ENCODE measurements at regions not wholly inside any gene's neighbourhood (a gene's known extent, or its start where the extent isn't known, plus 50 kb on each side); places are given as distances from the start of the nearest gene placed in this dataset.
"Not testable (repeated sequence)": the region's sequence is repeated elsewhere in the genome, so short reads cannot be mapped to it uniquely, and the experiment has no call there.

- DNase-seq = no peak
Observed at GRCh38 chr13:48810013-48810412, 156.3 kb downstream of the CYSLTR2 start.

- DNase-seq = no peak
Observed at GRCh38 chr13:48813518-48813917, 159.8 kb downstream of the CYSLTR2 start.

DNA sequence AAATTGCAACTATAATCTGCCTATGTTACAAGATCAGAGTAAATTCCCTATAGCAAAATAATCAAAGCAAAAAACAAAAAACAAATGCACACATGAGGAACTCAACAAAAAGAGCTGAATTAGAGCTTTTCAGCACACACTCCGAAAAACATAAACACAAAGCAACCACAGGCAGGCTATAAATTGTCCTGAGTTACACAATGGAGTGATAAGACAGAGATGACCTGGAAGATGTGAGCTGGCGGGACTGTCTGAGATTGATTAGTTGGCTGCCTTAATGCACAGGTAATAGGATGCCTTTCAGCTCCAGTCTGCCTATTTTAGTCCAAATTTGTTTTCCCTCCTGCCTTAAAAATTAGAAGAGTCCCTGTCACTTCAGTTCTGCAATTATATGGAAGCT, 159.0 kb upstream of the FNDC3A start:
- no peak for DNase-seq

- no peak for DNase-seq
Observed at GRCh38 chr13:48817166-48817802, 158.4 kb upstream of the FNDC3A start.

- DNase-seq = no peak
Observed at GRCh38 chr13:48818495-48819356, 157.0 kb upstream of the FNDC3A start.

DNA sequence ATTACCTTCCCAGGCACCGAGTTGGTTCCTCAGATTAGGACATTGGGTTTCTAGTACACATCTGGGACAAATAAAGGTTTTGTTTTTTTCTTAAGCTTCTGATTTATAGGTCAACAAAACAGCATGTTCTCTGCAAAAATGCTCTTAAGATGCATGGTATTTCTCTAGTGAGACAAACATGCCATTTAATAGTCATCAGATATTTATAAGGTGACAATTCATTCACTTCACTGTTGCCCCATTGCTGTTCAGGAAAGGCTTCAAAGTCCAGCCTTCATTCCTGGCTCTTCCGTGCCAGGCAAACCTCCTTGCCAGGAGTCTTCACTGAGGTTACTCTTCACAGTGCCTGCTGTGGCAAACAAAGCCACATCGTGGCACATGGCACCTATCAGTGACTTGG, 156.3 kb upstream of the FNDC3A start:
- no peak for DNase-seq

GRCh38 chr13:48819899-48820298, 155.8 kb upstream of the FNDC3A start:
- no peak for DNase-seq

DNA sequence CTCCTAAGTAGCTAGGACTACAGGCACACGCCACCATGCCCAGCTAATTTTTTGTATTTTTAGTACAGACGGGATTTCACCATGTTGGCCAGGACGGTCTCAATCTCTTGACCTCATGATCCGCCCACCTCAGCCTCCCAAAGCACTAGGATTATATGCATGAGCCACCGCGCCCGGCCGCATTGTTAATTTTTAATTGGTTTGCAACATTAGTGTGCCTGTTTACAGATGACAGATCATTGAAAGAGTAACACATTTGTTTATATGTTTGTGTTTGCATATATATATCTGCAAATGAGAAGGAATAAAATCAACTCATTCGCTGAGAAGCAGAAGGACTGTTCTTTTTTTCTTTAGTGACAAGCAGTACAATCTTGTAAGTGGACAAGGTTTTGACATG, 152.2 kb upstream of the FNDC3A start:
- DNase-seq = not testable (repeated sequence)

- DNase-seq = no peak
Observed at GRCh38 chr13:48826039-48826438, 149.7 kb upstream of the FNDC3A start.

DNA sequence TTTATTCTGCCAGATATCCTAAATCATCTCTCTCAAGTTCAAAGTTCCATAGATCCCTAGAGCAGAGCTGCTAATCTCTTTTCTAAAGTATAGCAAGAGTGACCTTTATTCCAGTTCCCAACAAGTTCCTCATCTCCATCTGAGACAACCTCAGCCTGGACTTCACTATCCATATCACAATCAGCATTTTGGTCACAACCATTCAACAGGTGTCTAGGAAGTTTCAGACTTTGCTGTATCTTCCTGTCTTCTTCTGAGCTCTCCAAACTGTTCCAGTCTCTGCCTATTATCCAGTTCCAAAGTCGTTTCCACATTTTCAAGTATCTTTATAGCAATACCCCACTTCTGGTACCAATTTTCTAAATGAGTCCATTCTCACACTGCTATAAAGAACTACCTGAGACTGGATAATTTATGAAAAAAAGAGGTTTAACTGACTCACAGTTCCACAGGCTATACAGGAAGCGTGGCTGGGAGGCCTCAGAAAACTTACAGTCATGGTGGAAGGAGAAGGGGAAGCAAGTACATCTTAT, 148.7 kb upstream of the FNDC3A start:
- DNase-seq = not testable (repeated sequence)

- no peak for DNase-seq
Observed at GRCh38 chr13:48827709-48828108, 148.0 kb upstream of the FNDC3A start.

- DNase-seq = no peak
Observed at GRCh38 chr13:48828962-48829411, 146.7 kb upstream of the FNDC3A start.

- no peak for DNase-seq
Observed at GRCh38 chr13:48829536-48829935, 146.2 kb upstream of the FNDC3A start.

- DNase-seq = no peak
Observed at GRCh38 chr13:48831248-48831647, 144.5 kb upstream of the FNDC3A start.

DNA sequence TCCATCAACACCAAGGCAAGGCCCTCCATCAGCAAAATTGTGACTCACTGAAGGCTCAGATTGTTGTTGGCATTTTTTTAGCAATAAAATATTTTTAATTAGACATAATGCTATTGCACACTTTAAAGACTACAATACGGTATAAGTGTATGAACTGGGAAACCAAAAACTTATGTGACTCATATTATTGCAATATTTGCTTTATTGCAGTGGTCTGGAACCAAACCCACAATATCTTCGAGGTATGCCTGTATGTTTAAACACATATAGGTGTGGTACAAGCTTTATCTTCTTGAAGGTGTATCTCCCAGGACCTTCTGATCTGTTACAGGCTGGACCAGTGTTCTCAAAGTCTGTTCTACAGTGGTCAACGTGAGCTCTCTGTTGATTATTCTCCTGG, 142.3 kb upstream of the FNDC3A start:
- DNase-seq = no peak

- not testable (repeated sequence) for DNase-seq
Observed at GRCh38 chr13:48835326-48835725, 140.4 kb upstream of the FNDC3A start.

DNA sequence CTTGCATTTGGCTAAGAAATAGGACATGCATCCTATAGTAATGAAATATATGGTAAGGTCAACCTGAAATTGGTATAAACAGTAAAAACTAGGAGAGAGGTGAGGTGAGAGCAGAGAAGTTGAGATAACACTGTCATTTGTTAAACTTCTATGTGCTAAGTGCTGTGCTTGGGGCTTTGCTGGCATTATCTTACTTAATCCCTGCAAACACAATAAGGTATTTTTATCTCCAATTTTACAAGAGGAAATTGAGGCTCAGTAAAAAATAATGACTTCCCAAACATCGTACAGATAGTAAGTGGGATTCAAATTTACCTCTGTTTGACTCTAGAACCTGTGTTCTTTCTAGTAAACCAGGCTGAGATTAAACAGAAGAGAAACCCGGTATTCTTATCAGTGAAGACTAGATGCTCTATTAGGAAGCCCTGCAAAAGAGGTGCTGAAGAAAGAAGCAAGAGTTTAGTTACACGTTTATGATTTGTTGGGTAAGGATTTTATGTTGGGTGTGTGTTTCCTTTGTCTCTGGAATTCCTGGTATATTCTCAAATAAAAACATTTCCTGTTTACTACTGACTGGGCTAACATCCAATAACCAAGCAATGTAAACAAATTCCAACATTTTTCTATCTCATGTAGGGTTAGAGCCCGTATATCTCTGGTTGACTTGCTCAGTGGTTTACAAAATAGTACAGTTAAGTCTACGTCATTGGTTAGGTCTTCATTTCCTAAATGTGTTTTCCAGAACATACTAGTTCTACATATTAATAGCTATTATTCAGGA, 137.3 kb upstream of the FNDC3A start:
- DNase-seq = no peak

DNA sequence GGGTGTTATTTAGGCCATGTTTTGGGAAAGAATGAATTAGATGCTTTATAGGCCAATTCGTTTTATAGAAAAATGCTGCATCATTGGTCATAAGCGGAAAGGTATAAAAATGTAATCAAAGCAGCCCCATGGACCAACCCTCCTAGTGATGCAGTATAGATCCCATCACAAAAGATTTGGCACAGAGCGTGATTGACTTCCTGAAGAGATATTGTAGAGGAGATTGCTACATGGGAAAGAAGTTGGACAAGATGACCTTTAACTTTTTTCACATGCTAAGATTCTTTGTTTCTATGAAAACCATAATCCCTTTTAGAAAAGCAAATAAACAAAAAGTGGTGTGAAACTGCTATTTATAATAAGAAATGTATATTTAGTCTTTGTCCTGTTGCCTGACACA, 136.5 kb upstream of the FNDC3A start:
- no peak for DNase-seq

- no peak for DNase-seq
Observed at GRCh38 chr13:48840366-48840765, 135.3 kb upstream of the FNDC3A start.

GRCh38 chr13:48842316-48842715, 133.4 kb upstream of the FNDC3A start:
- DNase-seq = no peak

DNA sequence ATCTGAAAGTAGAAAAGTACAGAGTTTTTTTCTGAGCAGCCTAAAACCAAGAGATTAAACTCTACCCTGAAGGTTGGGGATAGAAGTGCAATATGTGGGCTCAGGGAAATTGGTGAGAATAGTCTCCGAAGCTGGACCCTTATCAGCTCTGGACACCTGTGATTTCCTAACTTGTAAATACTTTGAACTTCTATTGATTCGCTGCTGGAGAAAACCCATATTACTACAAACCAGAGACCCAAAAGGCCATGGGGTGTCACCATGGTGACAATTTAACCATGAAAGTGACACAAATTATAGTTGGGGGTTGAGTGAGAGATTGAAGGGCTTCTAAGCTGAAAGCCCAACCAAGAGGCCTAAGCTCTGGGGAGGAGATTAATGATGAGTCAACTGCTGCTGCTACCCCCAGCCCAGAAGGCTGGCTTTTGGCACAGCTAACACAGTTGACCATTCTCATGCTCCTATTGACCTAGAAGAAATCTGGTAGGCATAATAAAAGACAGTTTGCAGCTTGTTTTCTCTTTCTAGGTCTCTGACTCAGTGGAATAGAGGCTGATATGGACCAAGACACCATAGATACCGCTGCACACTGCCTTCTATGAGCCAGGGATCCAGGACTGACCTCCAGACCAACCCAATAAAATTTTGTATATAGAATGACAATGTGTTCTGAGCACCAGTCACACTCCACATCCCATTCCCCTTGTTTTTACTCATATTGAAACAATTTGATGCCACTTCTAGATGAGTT, 131.9 kb upstream of the FNDC3A start:
- no peak for DNase-seq

- no peak for DNase-seq
Observed at GRCh38 chr13:48844676-48845075, 131.0 kb upstream of the FNDC3A start.

DNA sequence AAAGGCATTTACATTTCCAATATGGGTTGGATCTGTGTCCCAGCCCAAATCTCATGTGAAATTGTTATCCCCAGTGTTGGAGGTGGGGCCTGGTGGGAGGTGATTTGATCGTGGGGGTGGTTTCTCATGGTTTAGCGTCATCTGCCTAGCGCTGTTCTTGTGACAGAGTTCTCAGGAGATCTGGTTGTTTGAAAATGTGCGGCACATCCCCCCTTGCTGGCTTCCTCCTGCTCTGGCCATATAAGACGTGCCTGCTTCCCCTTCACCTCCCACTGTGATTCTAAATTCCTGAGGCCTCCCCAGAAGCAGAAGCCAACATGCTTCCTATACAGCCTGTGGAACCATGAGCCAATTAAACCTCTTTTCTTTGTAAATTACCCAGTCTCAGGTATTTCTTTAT, 126.2 kb upstream of the FNDC3A start:
- no peak for DNase-seq

Measured in stimulated activated CD8-positive, alpha-beta memory T cell treated with anti-CD3 and anti-CD28 coated beads, Interleukin-4, amount 100 ng/mL, for 48 hours (primary cell).